HG03045 (cell line): ENCODE measurements at regions not wholly inside any gene's neighbourhood (a gene's known extent, or its start where the extent isn't known, plus 50 kb on each side); places are given as distances from the start of the nearest gene placed in this dataset.
"Not testable (repeated sequence)": the region's sequence is repeated elsewhere in the genome, so short reads cannot be mapped to it uniquely, and the experiment has no call there.

Experiments
- ATAC-seq: cut with Tn5 transposase; IDR thresholded peaks from one replicate; pipeline ENCODE4 v1.9.1; 2021; ENCODE audit warnings: mild to moderate bottlenecking, moderate library complexity; ENCODE audit not compliant: unreplicated experiment

DNA sequence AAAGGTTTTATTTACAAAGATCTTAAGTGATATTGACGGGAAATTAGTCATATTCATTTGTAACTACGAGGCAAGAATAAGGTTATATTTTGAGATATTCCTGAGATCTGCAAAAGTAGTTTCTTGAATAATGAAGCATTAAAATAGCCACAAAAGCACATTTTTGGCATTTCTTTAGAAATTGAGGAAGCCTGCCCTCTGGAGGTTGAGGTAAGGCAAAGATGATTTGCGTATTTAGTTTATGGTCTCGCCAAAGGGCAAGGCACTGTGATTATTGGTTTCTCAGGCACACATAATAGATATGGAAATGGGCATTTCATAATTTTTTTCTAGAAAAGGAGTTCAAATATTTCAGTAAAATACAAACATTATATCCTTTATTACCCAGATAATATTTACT, 143.7 kb upstream of the RPRM start:
- no peak for ATAC-seq

DNA sequence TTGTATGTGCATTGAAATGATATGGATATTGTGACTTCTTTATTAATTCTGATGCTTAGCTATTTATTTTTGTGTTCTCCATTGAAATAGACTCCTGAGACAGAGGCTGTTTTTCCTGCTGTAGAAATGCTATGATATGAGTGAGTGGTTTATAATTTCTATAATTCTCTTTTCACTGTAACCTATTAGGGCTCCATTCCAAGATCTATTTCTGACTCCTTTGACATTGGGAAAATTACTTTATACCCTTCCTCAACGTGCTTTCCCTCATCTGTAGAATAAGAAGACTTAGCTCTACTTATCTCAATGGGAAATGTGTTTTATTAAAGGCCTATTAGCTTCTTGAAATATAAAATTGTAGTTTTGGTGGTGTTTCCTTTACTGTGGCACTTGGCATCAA, 144.5 kb upstream of the RPRM start:
- ATAC-seq: no peak

DNA sequence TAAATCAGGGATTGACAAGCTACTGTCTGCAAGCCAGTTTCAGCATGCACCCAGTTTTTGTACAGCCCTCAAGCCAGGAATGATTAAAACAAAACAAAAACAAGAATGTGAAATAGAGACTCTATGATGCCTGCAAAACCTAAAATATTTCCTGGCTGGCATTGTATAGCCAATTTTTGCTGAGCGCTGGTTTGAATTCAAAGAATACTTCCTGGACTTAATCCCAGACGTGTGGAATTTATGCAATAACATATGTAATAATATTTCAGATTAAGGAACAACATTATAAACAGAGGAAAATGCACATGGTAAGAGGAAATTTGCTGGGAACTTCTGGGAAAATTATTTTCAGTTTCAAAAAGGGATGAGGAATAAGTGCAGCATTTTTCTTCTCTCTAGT, 148.1 kb upstream of the RPRM start:
- ATAC-seq: no peak

DNA sequence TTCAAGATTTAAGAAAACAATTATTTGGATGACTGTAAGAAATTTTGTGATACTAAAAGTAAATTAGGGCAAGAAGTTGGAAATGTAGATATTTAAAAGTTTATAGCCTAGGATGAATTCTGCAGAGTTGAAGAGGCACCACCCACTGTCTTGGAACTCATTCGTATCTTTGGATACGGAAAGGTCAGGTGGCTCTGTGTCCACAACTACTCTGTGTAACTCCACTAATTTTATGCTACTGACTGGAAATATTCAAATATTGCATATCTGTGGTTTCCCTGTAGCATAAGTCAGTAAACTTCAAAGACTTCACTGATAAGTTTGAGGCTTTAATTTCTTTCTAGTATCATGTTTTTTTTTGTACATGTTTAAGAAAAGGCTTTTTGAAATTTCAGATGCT, 156.9 kb upstream of the RPRM start:
- ATAC-seq: no peak

DNA sequence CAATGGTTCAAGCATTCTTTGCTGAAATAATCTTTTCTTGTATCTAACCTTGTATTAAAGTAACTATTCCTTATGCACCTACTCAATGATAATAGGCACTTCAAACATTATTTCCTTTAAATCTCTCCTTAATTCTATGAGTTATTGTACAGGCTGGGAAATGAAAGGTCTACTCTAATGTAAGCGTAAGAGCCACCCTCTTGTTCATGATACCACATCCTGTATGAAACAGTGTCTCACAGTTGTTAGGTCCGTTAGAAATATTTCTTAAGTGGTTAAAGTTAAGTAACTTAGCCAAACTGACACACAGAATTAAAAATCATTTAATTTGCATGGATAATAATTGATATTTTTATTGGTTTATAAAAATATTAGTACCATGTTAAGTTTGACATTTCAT, 162.5 kb upstream of the RPRM start:
- ATAC-seq: no peak

DNA sequence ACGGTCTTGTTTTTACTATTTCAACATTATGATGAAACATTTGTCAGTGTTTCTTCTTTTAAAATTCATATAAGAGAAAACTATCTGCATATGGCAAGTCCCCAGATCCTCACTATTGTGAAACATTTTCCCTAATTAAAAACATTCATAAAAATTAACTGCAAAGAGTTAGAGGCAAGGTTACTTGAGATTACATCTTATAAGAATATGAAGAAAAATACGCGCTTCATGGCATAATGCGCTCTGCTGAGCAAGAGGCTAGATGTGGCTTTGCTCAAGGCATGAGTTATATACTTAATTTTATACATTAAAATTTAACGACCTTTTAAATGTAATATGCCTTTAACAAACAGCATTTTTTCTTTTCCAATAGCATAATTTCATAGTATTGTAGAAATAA, 166.4 kb upstream of the RPRM start:
- no peak for ATAC-seq

DNA sequence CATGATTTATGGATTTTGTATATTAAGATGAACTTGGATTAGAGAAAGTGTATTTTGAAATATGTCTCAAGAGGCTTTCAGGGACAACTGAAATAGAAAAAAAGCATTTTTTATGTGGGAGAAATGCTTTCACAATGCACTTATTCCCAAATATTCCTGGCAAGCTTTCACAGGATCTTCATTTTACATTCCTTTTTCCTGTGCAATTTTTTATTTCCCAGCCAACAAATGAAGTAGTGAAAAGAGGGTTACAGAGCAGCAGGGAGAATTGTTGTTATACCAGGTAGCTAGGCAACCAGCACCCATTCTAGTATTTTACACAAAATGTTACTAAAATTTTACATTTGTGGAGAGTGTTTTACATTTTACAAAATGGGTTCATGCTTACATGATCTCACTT, 167.0 kb upstream of the RPRM start:
- ATAC-seq: no peak

DNA sequence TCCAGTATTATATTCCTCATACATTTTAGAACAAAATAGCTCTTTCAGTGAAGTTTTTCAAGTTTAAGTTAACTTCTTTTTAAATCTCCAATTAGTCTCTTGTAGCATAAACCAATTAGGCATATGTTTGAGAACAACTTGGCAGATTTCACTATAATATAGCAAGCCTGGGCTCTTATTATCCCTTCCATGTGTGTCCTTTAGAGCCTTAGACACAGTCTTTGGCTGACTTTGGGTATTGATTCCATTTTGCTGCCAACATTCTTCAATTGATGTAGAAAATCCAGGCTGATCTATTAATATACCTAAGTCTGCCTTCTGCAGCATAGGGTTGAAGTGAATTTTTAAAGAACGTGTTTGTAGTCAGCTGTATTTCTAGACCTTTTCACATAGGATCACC, 179.1 kb upstream of the RPRM start:
- no peak for ATAC-seq

DNA sequence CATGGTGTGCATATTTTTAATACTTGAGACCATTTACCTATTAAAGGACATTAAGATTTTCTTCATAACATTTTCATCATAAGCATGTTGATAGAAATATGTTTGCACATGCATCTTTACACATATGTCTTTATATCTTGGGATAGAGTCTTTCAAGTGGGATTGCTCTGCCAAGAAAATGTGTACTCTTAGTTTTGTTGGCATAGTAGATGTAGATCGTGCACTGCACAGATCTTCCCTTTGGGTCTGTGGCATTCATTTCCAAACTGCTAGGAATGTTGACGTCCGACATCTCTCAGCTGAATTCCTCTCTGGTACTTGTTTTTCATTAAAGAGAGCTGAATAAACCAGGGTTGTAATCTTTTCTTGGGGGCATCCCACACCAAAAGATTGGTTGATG, 183.2 kb upstream of the RPRM start:
- ATAC-seq: no peak

DNA sequence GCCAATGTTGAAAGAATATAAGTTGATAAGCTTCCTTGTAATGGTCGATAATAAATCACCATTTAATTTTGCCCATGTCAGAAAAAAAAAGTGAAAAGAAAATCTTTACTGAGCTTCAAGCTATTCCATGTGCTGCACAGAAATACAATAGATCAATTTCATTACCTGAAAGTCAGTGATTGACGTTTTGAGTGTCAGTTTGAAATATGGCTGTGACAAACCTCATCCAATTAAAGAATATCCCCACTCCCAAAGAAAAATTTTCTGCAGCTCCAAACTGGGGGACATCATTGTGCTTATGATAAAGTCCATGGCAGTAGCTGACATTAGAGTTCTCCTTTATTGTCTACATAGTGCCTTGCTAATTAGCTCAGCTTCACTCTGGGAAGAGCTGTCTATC, 184.8 kb upstream of the RPRM start:
- ATAC-seq: no peak

DNA sequence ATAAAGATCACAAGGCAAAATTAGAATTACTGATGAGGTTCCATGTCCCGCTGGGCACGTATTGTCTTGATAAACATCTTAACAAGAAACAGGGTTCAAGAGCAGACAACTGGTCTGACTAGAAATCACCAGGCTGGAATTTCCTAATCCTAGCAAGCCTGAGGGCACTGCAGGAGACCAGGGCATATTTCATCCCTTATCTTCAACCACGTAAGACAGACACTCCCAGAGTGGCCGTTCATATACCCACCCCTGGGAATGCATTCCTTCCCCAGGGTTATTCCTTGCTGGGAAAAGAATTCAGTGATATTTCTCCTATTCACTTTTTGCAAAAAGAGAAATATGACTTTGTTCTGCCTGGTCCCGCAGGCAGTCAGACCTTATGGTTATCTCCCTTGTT, 185.4 kb upstream of the RPRM start:
- ATAC-seq: not testable (repeated sequence)

DNA sequence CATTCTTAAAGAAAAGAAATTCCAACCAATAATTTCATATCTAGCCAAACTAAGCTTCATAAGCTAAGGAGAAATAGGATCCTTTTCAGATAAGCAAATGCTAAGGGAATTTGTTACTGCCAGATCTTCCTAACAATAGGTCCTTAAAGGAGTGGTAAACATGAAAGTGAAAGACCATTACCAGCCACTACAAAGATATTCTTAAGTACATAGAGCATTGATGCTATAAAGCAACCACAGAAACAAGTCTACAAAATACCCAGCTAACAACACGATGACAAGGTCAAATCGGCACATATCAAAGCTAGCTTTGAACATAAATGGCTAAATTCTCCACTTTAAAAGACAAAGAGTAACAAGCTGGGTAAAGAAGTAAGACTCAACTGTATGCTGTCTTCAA, 188.9 kb upstream of the RPRM start:
- no peak for ATAC-seq

DNA sequence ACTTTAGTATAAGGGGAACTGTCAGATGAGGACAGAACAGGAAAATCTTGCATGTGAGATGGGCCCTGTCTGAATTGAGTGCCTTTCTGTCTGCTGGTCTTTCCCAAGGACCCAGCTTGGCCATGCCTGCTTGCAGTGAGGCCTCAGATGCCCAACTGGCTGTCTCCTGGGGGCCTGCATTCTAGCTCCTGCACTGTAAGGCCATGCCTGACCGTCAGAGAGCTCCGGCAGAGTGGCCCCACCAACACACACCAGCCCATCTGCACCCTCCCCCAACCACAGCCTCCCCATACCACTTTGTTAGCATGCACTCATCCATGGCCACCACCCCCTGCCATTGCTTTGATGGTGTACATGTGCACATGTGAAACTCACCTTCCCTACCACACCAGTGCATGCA, 190.4 kb upstream of the RPRM start:
- ATAC-seq: no peak

DNA sequence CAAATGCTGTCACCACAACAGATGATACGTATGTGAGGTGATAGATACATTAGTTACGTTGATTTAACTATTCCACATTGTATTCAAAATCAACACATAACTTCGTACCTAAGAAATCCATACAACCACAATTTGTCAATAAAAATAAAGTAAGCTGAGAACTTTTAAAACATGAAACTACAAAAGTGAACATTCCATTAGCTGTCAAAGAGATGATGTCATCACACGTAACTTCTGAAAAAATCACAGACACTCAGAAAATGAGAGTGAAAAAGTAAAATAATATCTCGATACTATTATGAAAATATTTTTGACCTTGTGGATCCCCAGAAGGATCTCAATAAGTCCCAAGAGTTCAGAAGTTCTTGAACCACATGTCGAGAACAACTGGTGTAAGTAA, 161.6 kb upstream of the GALNT13 start:
- ATAC-seq: no peak

DNA sequence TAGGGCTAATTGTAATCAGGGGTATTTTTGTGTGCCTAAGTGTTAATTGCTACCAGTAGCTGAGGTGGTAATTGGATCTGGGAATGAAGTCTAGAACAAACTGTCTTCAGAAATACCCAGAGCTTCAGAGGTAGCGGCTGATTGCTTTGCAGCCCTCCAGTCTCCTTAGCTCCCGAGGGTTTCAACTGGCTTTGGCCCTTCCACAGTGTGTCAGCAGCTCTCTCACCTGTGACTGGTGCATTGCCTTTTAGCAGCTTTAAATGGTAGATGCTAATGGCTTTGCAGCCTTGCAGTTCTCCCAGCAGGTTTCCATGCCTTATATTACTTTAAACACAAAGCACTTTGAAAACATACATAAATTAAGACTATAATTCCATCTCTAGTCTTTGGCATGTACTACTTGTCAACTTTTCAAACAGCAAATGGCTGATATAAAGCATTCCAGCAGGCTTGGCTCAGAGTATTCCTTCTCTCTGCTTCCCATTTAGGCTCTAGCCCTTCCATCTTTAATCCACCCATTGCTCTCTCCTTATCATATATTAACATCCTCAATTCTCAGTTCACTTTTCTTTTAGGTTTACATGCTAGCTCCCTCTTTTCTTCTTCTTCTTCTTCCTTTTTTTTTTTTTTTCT, 156.4 kb upstream of the GALNT13 start:
- ATAC-seq: no peak

DNA sequence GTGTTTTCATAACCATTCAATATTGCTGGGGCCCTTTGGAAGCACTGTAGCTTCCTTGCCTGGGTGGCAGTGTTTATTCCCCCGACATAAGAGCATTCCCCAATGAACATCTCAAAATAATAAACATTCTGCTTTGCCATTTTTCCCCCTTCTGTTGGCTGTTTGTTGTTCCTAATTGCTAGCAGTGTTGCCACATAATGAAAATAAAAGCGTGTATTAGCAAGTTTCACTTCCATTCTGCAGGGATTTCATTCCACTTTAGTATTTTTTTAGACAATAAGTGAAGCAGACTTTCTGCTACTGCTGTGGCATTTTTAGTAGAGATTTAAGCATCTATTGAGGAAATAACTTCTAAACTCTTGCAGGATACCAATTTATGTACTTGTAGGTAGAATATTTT, 154.7 kb upstream of the GALNT13 start:
- no peak for ATAC-seq

DNA sequence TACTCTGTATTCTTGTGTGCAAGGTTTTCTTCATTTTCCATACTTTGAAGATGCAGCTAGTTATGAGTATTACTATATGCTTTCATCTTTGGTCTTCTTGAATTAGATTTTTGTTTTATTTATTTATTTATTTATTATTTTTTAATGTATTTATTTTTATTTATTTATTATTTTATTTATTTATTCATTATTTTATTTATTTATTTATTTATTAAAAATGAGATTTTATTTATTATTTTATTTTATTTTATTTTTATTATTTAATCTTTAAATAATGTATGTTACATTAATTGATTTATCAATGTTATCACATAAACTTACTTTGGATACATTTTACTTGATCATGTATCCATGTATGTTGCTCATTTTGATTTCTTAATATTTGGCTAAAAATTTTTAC, 132.3 kb upstream of the GALNT13 start:
- ATAC-seq: no peak

DNA sequence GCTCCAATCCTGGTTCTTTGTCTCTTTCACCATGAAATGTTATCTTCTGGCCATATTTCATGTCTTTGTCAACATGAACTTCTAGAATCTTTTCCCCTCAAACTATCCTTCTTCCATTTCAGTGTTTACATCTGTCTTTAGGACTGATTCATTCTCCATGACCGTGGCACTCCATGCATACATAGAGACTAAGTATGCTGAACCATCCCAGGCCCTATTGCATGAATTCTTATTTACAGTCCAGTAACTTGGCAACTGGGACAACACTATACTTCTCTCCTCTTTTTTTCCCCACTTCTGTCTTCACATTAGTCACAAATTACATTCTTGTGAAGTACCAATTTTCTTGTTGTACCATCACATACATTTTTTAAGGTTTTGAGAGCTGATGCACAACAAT, 109.8 kb upstream of the GALNT13 start:
- no peak for ATAC-seq

DNA sequence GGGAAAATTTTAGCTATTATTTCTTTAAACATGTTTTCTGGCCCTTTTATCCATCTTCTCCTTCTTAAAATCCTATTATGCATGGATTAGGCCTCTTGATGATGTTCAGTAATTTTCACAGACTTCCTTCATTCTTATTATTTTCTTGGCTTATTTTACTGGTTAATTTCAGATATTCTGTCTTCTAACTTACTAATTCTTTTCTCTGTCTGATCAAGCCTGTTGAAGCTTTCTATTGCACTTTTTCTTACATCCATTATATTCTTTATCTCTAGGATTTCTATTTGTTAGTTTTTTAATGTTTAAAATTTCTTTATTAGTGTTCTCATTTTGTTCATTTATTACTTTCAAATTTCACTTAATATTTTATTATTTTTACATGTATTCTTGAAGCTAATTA, 105.3 kb upstream of the GALNT13 start:
- ATAC-seq: no peak

DNA sequence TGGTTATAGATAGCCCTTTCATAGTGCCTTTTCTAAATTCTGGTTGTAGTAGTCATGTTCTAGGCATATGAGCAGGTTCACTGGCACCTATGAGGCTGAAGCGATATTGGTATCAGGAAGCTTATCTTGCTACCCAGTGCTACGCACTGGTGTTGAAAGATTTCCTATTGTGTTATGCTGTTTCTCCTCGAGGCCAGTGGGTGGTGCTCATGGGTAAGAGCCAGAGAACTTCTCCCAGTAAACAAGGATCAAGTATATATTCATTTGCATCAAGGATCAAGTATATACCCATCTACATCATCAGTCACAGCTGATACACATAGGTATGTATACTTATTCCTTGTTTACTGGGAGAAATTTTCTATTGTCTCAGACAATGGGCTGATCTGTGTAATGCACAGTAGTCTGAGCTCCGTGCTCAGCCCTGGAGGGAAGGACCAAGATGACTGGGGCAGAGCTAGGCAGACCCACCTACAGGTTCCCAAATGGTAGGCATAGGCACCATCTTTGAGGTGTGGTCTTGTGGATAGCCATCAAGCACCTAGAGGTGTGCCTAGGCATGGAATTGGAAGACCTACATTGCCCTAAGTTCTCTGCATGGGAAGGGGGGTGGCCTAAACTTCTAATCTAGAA, 101.2 kb upstream of the GALNT13 start:
- no peak for ATAC-seq

DNA sequence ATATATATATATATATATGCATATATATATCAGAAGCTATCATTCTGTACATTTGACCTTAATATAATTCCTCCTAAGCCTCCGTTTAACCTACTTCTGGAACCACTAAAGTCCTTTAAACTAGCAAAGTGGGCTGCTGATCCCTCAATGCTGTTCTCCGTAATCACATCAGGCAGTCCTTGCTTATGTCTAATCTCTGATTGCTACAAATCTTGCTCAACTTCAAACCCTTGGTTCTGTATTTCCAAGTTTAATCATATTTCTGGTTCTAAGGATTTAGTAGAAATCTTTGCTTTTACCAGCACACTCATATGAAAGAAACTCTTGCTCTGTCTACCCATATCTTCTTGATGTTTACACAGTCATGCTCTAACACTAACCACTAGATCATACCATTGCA, 91.5 kb upstream of the GALNT13 start:
- no peak for ATAC-seq

DNA sequence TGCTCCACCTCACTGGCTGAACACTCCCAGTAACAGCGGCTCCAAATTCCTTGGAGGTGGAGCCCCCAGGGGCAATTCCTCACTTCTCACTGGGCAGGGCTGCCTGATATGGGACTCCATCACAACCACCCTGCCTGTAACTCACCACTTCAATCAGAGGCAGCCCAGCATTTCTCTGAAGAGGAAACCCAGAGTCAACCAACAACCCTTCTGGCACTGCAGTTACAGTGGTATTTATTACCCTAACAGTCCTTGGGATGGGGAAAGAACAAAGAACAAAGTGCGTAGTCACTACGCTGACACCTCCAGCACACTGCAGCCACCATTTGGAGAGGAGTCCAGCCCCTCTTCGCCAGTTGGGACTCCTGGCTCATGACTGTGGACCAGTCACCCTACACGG, 85.7 kb upstream of the GALNT13 start:
- no peak for ATAC-seq

DNA sequence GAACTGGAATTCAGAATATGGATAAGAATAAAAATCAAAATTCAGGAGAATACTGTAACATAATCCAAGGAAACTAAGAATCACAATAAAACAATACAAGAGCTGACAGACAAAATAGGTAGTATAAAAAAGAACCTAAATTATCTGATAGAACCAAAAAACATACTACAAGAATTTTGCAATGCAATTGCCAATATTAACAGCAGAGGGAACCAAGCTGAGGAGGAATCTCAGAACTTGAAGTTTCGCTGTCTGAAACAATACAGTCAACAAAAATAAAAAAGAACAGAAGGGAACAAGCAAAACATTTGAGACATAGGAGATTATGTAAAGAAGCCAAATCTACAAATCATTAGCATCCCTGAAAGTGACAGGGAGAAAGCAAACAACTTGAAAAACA, 84.1 kb upstream of the GALNT13 start:
- no peak for ATAC-seq
